OCI-LY7 (cell line): ENCODE measurements at regions not wholly inside any gene's neighbourhood (a gene's known extent, or its start where the extent isn't known, plus 50 kb on each side); places are given as distances from the start of the nearest gene placed in this dataset.

Source experiments
- BruUV-seq: library from RNA; stranded (reverse); fragments of 400-500 nt; replicated peaks from 2 replicates; lab custom pipeline; 2021; lab: Mats Ljungman, UMichigan
- CTCF ChIA-PET: fragments of 300-600 bp; sonication (Branson Sonifier 250); formaldehyde crosslinking; loops from one replicate; lab custom pipeline; 2022; ENCODE audit warnings: antibody characterized with exemption; ENCODE audit not compliant: unreplicated experiment; lab: Charles Lee
- POLR2A ChIA-PET: fragments of 300-600 bp; sonication (Branson Sonifier 250); formaldehyde crosslinking; loops from one replicate; lab custom pipeline; 2022; ENCODE audit warnings: antibody characterized with exemption; lab: Charles Lee
- DNase-seq: peaks from one replicate; pipeline ENCODE4 v3.0.0-alpha.2; 2015; ENCODE audit warnings: low spot score
- H2AFZ ChIP-seq: fragments of 200-600 bp; sonication (generic), shearing (Covaris generic); 2 replicates; pipeline ENCODE4 v1.6.1; 2014; ENCODE audit warnings: mild to moderate bottlenecking, antibody characterized with exemption, low read length, moderate library complexity
- H3K27ac ChIP-seq: fragments of 200-600 bp; sonication (generic); 2 replicates; pipeline ENCODE4 v1.5.1; 2014; ENCODE audit warnings: mixed run types, low read depth, mild to moderate bottlenecking, moderate library complexity, low read length, inconsistent platforms; ENCODE audit not compliant: poor library complexity, severe bottlenecking
- H3K36me3 ChIP-seq: fragments of 200-600 bp; sonication (generic); 2 replicates; pipeline ENCODE4 v1.6.1; 2014; ENCODE audit warnings: mild to moderate bottlenecking, antibody characterized with exemption, low read length, moderate library complexity, mixed read lengths; ENCODE audit not compliant: insufficient read depth
- H3K4me1 ChIP-seq: fragments of 200-600 bp; sonication (generic); 2 replicates; pipeline ENCODE4 v1.5.1; 2014; ENCODE audit warnings: mild to moderate bottlenecking, low read length; ENCODE audit not compliant: insufficient read depth, poor library complexity, severe bottlenecking
- H3K4me2 ChIP-seq: fragments of 200-600 bp; sonication (generic); 2 replicates; pipeline ENCODE4 v1.6.1; 2014; ENCODE audit warnings: mild to moderate bottlenecking, low read length
- H3K4me3 ChIP-seq: fragments of 200-600 bp; sonication (generic); 2 replicates; pipeline ENCODE4 v1.5.1; 2014; ENCODE audit warnings: mild to moderate bottlenecking, low read depth, low read length; ENCODE audit not compliant: poor library complexity, severe bottlenecking
- H3K79me2 ChIP-seq: fragments of 200-600 bp; sonication (generic); 2 replicates; pipeline ENCODE4 v1.6.1; 2016; ENCODE audit warnings: low read depth, mild to moderate bottlenecking, low read length, moderate library complexity, mixed read lengths; ENCODE audit not compliant: insufficient read depth
- H3K9me2 ChIP-seq: fragments of 200-600 bp; sonication (generic); 2 replicates; pipeline ENCODE4 v1.6.1; 2016; ENCODE audit warnings: mild to moderate bottlenecking, low read length, mixed read lengths; ENCODE audit not compliant: insufficient read depth
- H3K9me3 ChIP-seq: fragments of 200-600 bp; sonication (generic); 2 replicates; pipeline ENCODE4 v1.6.1; 2014; ENCODE audit warnings: mild to moderate bottlenecking, mixed run types, low read length, mixed read lengths
- H4K20me1 ChIP-seq: fragments of 200-600 bp; sonication (generic); 2 replicates; pipeline ENCODE4 v1.6.1; 2014; ENCODE audit warnings: mild to moderate bottlenecking, antibody characterized with exemption, low read length, moderate library complexity, mixed read lengths; ENCODE audit not compliant: insufficient read depth
- CTCF ChIP-seq: fragments of 200-600 bp; sonication (generic); conservative IDR thresholded peaks from 2 replicates; pipeline ENCODE4 v1.5.1; 2014; ENCODE audit warnings: mild to moderate bottlenecking, antibody characterized with exemption, low read length, moderate library complexity, mixed read lengths
- EZH2phosphoT487 ChIP-seq: fragments of 200-600 bp; sonication (generic); IDR thresholded peaks from 2 replicates; pipeline ENCODE4 v1.6.1; 2018; ENCODE audit warnings: low read depth, borderline replicate concordance, mild to moderate bottlenecking, mixed run types, antibody characterized with exemption, low read length, moderate library complexity, mixed read lengths
- intact Hi-C: fragments of 100-400 bp; cut with micrococcal nuclease; formaldehyde crosslinking; loops from one replicate; pipeline ENCODE4 v1.10.0; 2022; ENCODE audit not compliant: unreplicated experiment

- BruUV-seq, result no TSS peak
- DNase-seq, result no peak
- intact Hi-C loops, result no loop called here
These were observed 140.9 kb upstream of the ATP6AP2 start for GRCh38 chrX:40439625-40440532.

GRCh38 chrX:40437348-40437747 is 143.4 kb upstream of the ATP6AP2 start:
- no peak overlapping the region for H3K27ac ChIP-seq
- DNase-seq, result no peak
- H4K20me1 ChIP-seq, result no peaks in the 10 kb centered on the region
- TF ChIP-seq EZH2phosphoT487, result no peak
- no peak for TF ChIP-seq CTCF
- H3K4me1 ChIP-seq, result no peaks in the 10 kb centered on the region
- H3K79me2 ChIP-seq, result no peaks in the 10 kb centered on the region
- H2AFZ ChIP-seq, result no peak overlapping the region
- no peaks in the 10 kb centered on the region for H3K36me3 ChIP-seq
- no peaks in the 10 kb centered on the region for H3K9me2 ChIP-seq
- ChIA-PET CTCF (no interaction called here), POLR2A (no interaction called here)
- no peak overlapping the region for H3K4me3 ChIP-seq
- no TSS peak for BruUV-seq
- intact Hi-C loops, result no loop called here
- no peak overlapping the region for H3K4me2 ChIP-seq
- H3K9me3 ChIP-seq, result no peaks in the 10 kb centered on the region

More at GRCh38 chrX:40439625-40440532, 140.9 kb upstream of the ATP6AP2 start:
- Histone ChIP-seq H2AFZ (no peak overlapping the region), H3K79me2 (no peaks in the 10 kb centered on the region), H3K4me3 (no peak overlapping the region), H3K27ac (no peak overlapping the region), H3K36me3 (no peaks in the 10 kb centered on the region), H3K4me2 (no peak overlapping the region), H4K20me1 (no peaks in the 10 kb centered on the region), H3K9me3 (no peaks in the 10 kb centered on the region), H3K4me1 (no peaks in the 10 kb centered on the region), H3K9me2 (no peaks in the 10 kb centered on the region)
- TF ChIP-seq CTCF (no peak), EZH2phosphoT487 (no peak)
- ChIA-PET CTCF (no interaction called here), POLR2A (no interaction called here)

- Histone ChIP-seq H3K9me3 (no peaks in the 10 kb centered on the region), H3K36me3 (no peaks in the 10 kb centered on the region), H2AFZ (no peak overlapping the region), H3K9me2 (no peaks in the 10 kb centered on the region), H4K20me1 (no peaks in the 10 kb centered on the region), H3K4me1 (no peaks in the 10 kb centered on the region), H3K4me2 (no peak overlapping the region), H3K4me3 (no peak overlapping the region), H3K27ac (no peak overlapping the region), H3K79me2 (no peaks in the 10 kb centered on the region)
- TF ChIP-seq CTCF (no peak), EZH2phosphoT487 (no peak)
- intact Hi-C loops, result no loop called here
- ChIA-PET CTCF (no interaction called here), POLR2A (no interaction called here)
- no TSS peak for BruUV-seq
- no peak for DNase-seq
These were observed 145.8 kb upstream of the ATP6AP2 start for GRCh38 chrX:40434947-40435346.
